CD4-positive, alpha-beta T cell (primary cell): ENCODE measurements at regions not wholly inside any gene's neighbourhood (a gene's known extent, or its start where the extent isn't known, plus 50 kb on each side); places are given as distances from the start of the nearest gene placed in this dataset.

ENCODE experiments used
- ATAC-seq: fragments of 200-7000 bp; cut with Tn5 transposase; one replicate; pipeline ENCODE4 v1.10.0; 2022; ENCODE audit warnings: mild to moderate bottlenecking; ENCODE audit not compliant: poor library complexity
- CTCF ChIA-PET: fragments of 350-600 bp; sonication (Branson Sonifier 250); formaldehyde crosslinking; loops from one replicate; lab custom pipeline; 2021; ENCODE audit warnings: antibody characterized with exemption, inconsistent platforms; lab: Charles Lee
- POLR2A ChIA-PET: fragments of 350-600 bp; sonication (Branson Sonifier 250); formaldehyde crosslinking; loops from one replicate; lab custom pipeline; 2021; ENCODE audit warnings: antibody characterized with exemption, inconsistent platforms; lab: Charles Lee
- DNase-seq, 14 experiments: peaks; one replicate each; pipeline ENCODE4 v3.0.0-alpha.2; 2013 to 2020; ENCODE audit warnings: mixed read lengths in 2 of 14
- H3K27ac ChIP-seq, 2 donors: one replicate each; pipeline versions ENCODE4 v1.5.1 to v1.7.0; 2013; ENCODE audit warnings: low read length in 2 of 2, low read depth in 1 of 2, mild to moderate bottlenecking in 1 of 2
- H3K27me3 ChIP-seq, 2 experiments: 1 replicate in 1 of 2; 2 replicates in 1 of 2; pipeline versions ENCODE4 v1.6.1 to v1.7.0; 2013; ENCODE audit warnings: low read length in 2 of 2, control low read depth in 1 of 2, mild to moderate bottlenecking in 1 of 2, moderate library complexity in 1 of 2; ENCODE audit not compliant: insufficient read depth in 2 of 2, control insufficient read depth in 1 of 2
- H3K36me3 ChIP-seq: one replicate; pipeline ENCODE4 v1.6.1; 2013; ENCODE audit warnings: low read length, control low read depth; ENCODE audit not compliant: insufficient read depth
- H3K4me1 ChIP-seq: one replicate; pipeline ENCODE4 v1.6.1; 2013; ENCODE audit warnings: low read length, control low read depth; ENCODE audit not compliant: insufficient read depth
- H3K4me3 ChIP-seq: one replicate; pipeline ENCODE4 v1.5.1; 2013; ENCODE audit warnings: mild to moderate bottlenecking, low read length, moderate library complexity
- H3K9me3 ChIP-seq, 2 experiments: 1 replicate in 1 of 2; 2 replicates in 1 of 2; pipeline versions ENCODE4 v1.6.1 to v1.7.0; 2013; ENCODE audit warnings: low read length in 2 of 2, mild to moderate bottlenecking in 2 of 2, control low read depth in 1 of 2, moderate library complexity in 1 of 2; ENCODE audit not compliant: control insufficient read depth in 1 of 2, insufficient read depth in 1 of 2
- H3K27ac Mint-ChIP-seq: one replicate; pipeline ENCODE4 v1.8.0; 2020; ENCODE audit warnings: mixed read lengths
- H3K27me3 Mint-ChIP-seq: one replicate; pipeline ENCODE4 v1.8.0; 2021; ENCODE audit warnings: mixed read lengths
- H3K36me3 Mint-ChIP-seq: one replicate; pipeline ENCODE4 v1.8.0; 2021; ENCODE audit warnings: low read depth, mixed read lengths
- H3K4me1 Mint-ChIP-seq: one replicate; pipeline ENCODE4 v1.8.0; 2021; ENCODE audit warnings: low read depth, mixed read lengths
- H3K4me3 Mint-ChIP-seq: one replicate; pipeline ENCODE4 v1.8.0; 2020; ENCODE audit warnings: mild to moderate bottlenecking, mixed read lengths
- H3K9me3 Mint-ChIP-seq: one replicate; pipeline ENCODE4 v1.8.0; 2020; ENCODE audit warnings: mixed read lengths
- intact Hi-C, 2 experiments: fragments of 100-400 bp; cut with DNase I in 1 of 2; cut with micrococcal nuclease in 1 of 2; formaldehyde crosslinking; loops; one replicate each; pipeline versions ENCODE4 v1.15.1 to v1.9.0; 2023 to 2025; cut with DNase I, micrococcal nuclease
- TF ChIP-seq, protein P1 (sequence below): fragments of 200-600 bp; IDR thresholded peaks from one replicate; pipeline ENCODE4 v1.8.0; 2022; ENCODE audit warnings: antibody characterized with exemption, mild to moderate bottlenecking

GRCh38 chr12:96093543-96094196 is 58.3 kb upstream of the LTA4H start:
- Histone ChIP-seq H3K27me3 (no peaks in the 10 kb centered on the region), H3K4me1 (peaks cover 16% of the 10 kb centered on the region), H3K27ac (no peak overlapping the region), H3K4me3 (no peak overlapping the region), H3K36me3 (no peaks in the 10 kb centered on the region), H3K9me3 (peaks cover 0 to 4% of the 10 kb centered on the region in 2 experiments)
- ATAC-seq, result no peak
- Mint-ChIP-seq H3K27me3 (no peaks in the 10 kb centered on the region), H3K9me3 (peaks cover 10% of the 10 kb centered on the region), H3K4me3 (no peak overlapping the region), H3K36me3 (no peaks in the 10 kb centered on the region), H3K4me1 (peaks cover 31% of the 10 kb centered on the region), H3K27ac (no peak overlapping the region)
- CTCF ChIA-PET, result no interaction called here
- POLR2A ChIA-PET, result no interaction called here
- TF ChIP-seq, protein P1, sequence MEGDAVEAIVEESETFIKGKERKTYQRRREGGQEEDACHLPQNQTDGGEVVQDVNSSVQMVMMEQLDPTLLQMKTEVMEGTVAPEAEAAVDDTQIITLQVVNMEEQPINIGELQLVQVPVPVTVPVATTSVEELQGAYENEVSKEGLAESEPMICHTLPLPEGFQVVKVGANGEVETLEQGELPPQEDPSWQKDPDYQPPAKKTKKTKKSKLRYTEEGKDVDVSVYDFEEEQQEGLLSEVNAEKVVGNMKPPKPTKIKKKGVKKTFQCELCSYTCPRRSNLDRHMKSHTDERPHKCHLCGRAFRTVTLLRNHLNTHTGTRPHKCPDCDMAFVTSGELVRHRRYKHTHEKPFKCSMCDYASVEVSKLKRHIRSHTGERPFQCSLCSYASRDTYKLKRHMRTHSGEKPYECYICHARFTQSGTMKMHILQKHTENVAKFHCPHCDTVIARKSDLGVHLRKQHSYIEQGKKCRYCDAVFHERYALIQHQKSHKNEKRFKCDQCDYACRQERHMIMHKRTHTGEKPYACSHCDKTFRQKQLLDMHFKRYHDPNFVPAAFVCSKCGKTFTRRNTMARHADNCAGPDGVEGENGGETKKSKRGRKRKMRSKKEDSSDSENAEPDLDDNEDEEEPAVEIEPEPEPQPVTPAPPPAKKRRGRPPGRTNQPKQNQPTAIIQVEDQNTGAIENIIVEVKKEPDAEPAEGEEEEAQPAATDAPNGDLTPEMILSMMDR, result no peak
- intact Hi-C loops, result no loop called here
- no peak for DNase-seq

DNA sequence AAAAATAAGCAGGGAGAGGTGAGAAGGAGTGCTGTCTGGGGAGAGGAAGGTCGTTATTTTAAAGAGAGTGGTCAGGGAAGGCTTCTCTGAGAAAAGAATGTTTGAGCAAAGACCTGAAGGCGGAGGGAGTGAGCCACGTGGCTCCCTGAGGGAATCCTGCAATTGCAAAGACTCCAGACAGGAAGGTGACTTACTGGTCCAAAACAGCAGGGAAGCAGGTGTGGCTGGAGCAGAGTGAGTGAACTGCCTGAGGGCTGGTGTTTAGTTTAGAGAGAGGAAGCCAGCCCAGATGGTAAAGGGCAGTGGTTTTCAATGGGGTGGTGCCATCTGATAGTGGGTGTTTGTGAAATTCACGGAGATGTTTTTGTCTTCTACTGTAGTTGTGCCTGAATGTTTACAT is 58.8 kb upstream of the LTA4H start:
- no peaks in the 10 kb centered on the region for H3K36me3 ChIP-seq
- Mint-ChIP-seq H3K9me3 (peaks cover 8% of the 10 kb centered on the region), H3K36me3 (no peaks in the 10 kb centered on the region), H3K27me3 (no peaks in the 10 kb centered on the region), H3K4me3 (no peak overlapping the region), H3K4me1 (peaks cover 34% of the 10 kb centered on the region), H3K27ac (peak overlapping the region; percentile 11)
- no peak overlapping the region for H3K4me3 ChIP-seq
- CTCF ChIA-PET, result interaction anchor here (1.0 kb wide), 1 partner anchor 27 kb away, joined by 3 read pairs; no protein-coding TSS in a partner anchor
- peaks cover 0 to 4% of the 10 kb centered on the region in 2 experiments for H3K9me3 ChIP-seq
- DNase-seq, result peak in 1 of 14 experiments; percentile 19
- ATAC-seq, result no peak
- H3K27me3 ChIP-seq, result no peaks in the 10 kb centered on the region
- TF ChIP-seq, protein P1, result no peak
- intact Hi-C loops, result no loop called here
- H3K4me1 ChIP-seq, result peaks cover 21% of the 10 kb centered on the region
- H3K27ac ChIP-seq, result no peak overlapping the region
- POLR2A ChIA-PET, result no interaction called here

- Mint-ChIP-seq H3K27ac (peak overlapping the region; percentile 12), H3K27me3 (no peaks in the 10 kb centered on the region), H3K4me3 (no peak overlapping the region), H3K9me3 (no peaks in the 10 kb centered on the region), H3K4me1 (peaks cover 44% of the 10 kb centered on the region), H3K36me3 (no peaks in the 10 kb centered on the region)
- Histone ChIP-seq H3K27ac (no peak overlapping the region), H3K36me3 (no peaks in the 10 kb centered on the region), H3K4me1 (peaks cover 43% of the 10 kb centered on the region), H3K27me3 (no peaks in the 10 kb centered on the region), H3K9me3 (no peaks in the 10 kb centered on the region), H3K4me3 (no peak overlapping the region)
- TF ChIP-seq, protein P1, result no peak
- intact Hi-C loops, result no loop called here
- ChIA-PET POLR2A (no interaction called here), CTCF (no interaction called here)
- DNase-seq (no peak), ATAC-seq (no peak)
Measured at GRCh38 chr12:96098631-96099030, 63.2 kb upstream of the LTA4H start.
